K562 (cell line): ENCODE measurements at regions not wholly inside any gene's neighbourhood (a gene's known extent, or its start where the extent isn't known, plus 50 kb on each side); places are given as distances from the start of the nearest gene placed in this dataset.
A peak's percentile ranks its signal among the peaks of the same experiment; 100 is the strongest.

Source experiments
- ELF2 ChIP-seq: fragments of 250-450 bp; sonication (Bioruptor Pico); IDR thresholded peaks from 2 replicates; pipeline ENCODE4 v1.5.0; 2021; ENCODE audit warnings: mild to moderate bottlenecking
- EP300 ChIP-seq: IDR thresholded peaks from 2 replicates; pipeline ENCODE4 v1.6.1; 2012; ENCODE audit warnings: low read length, improper control_type of control experiment
- HMGN3 ChIP-seq: IDR thresholded peaks from 2 replicates; pipeline ENCODE4 v1.6.1; 2011; ENCODE audit warnings: borderline replicate concordance, low read depth, mild to moderate bottlenecking, mixed read lengths, low read length; ENCODE audit not compliant: insufficient read length; ENCODE audit errors: extremely low read depth
- SMAD3 ChIP-seq: fragments of 450-650 bp; formaldehyde crosslinking; conservative IDR thresholded peaks from 2 replicates; pipeline ENCODE4 v1.4.0; 2020; ENCODE audit warnings: mild to moderate bottlenecking
- SRSF3 ChIP-seq: fragments of 200-400 bp; formaldehyde crosslinking; IDR thresholded peaks from 2 replicates; pipeline ENCODE4 v1.6.1; 2016; ENCODE audit warnings: mild to moderate bottlenecking, low read length, moderate library complexity; ENCODE audit not compliant: insufficient read depth
- THRB ChIP-seq: fragments of 450-650 bp; formaldehyde crosslinking; conservative IDR thresholded peaks from 2 replicates; pipeline ENCODE4 v1.4.0; 2022; ENCODE audit warnings: mild to moderate bottlenecking, missing genetic modification characterization
- YY1 ChIP-seq, 3 experiments: IDR thresholded peaks; 2 replicates each; pipeline ENCODE4 v1.6.1; 2011; ENCODE audit warnings: low read length in 2 of 3, mild to moderate bottlenecking in 2 of 3, moderate library complexity in 2 of 3, borderline replicate concordance in 1 of 3, control low read depth in 1 of 3, low read depth in 1 of 3; ENCODE audit not compliant: insufficient read depth in 3 of 3, insufficient replicate concordance in 2 of 3, control insufficient read depth in 1 of 3, insufficient read length in 1 of 3; ENCODE audit errors: extremely low read depth in 1 of 3
- ZC3H8 ChIP-seq: fragments of 450-650 bp; IDR thresholded peaks from 2 replicates; pipeline ENCODE4 v1.6.1; 2017
- ZKSCAN1 ChIP-seq: fragments of 150-350 bp; IDR thresholded peaks from 2 replicates; pipeline ENCODE4 v1.6.1; 2016; ENCODE audit warnings: low read depth, low read length
- ZNF561 ChIP-seq: fragments of 450-650 bp; formaldehyde crosslinking; conservative IDR thresholded peaks from 2 replicates; pipeline ENCODE4 v1.4.0; 2020; ENCODE audit warnings: mild to moderate bottlenecking, moderate library complexity
- TF ChIP-seq, protein P1 (sequence below), 2 experiments: fragments of 450-650 bp; formaldehyde crosslinking in 1 of 2; IDR thresholded peaks; 2 replicates each; pipeline versions ENCODE4 v1.4.0 to v1.6.1; 2014 to 2020; ENCODE audit warnings: mild to moderate bottlenecking in 2 of 2, borderline replicate concordance in 1 of 2, low read depth in 1 of 2
- TF ChIP-seq, protein P2 (sequence below): fragments of 450-650 bp; IDR thresholded peaks from 2 replicates; pipeline ENCODE4 v1.6.1; 2016; ENCODE audit warnings: mild to moderate bottlenecking

- TF ChIP-seq, protein P1, sequence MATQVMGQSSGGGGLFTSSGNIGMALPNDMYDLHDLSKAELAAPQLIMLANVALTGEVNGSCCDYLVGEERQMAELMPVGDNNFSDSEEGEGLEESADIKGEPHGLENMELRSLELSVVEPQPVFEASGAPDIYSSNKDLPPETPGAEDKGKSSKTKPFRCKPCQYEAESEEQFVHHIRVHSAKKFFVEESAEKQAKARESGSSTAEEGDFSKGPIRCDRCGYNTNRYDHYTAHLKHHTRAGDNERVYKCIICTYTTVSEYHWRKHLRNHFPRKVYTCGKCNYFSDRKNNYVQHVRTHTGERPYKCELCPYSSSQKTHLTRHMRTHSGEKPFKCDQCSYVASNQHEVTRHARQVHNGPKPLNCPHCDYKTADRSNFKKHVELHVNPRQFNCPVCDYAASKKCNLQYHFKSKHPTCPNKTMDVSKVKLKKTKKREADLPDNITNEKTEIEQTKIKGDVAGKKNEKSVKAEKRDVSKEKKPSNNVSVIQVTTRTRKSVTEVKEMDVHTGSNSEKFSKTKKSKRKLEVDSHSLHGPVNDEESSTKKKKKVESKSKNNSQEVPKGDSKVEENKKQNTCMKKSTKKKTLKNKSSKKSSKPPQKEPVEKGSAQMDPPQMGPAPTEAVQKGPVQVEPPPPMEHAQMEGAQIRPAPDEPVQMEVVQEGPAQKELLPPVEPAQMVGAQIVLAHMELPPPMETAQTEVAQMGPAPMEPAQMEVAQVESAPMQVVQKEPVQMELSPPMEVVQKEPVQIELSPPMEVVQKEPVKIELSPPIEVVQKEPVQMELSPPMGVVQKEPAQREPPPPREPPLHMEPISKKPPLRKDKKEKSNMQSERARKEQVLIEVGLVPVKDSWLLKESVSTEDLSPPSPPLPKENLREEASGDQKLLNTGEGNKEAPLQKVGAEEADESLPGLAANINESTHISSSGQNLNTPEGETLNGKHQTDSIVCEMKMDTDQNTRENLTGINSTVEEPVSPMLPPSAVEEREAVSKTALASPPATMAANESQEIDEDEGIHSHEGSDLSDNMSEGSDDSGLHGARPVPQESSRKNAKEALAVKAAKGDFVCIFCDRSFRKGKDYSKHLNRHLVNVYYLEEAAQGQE (IDR thresholded peaks at IDR 0.05; ENCODE audit: borderline replicate concordance) = peak; percentile 92
- TF ChIP-seq, protein P1 (CRISPR knock-in tag; IDR thresholded peaks at IDR 0.05; ENCODE audit: low read depth) = no peak
- TF ChIP-seq SRSF3 (no peak), ELF2 (CRISPR knock-in tag) (no peak), ZC3H8 (no peak), SMAD3 (CRISPR knock-in tag) (no peak), ZNF561 (no peak), HMGN3 (no peak), ZKSCAN1 (no peak), YY1 (IDR thresholded peaks at IDR 0.05; ENCODE audit: borderline replicate concordance in 1 of 3, control insufficient read depth in 1 of 3, extremely low read depth in 1 of 3, insufficient read depth in 3 of 3, insufficient read length in 1 of 3, insufficient replicate concordance in 2 of 3, low read depth in 1 of 3, low read length in 2 of 3) (no peak), THRB (CRISPR knock-in tag) (no peak), EP300 (no peak)
- TF ChIP-seq, protein P2, sequence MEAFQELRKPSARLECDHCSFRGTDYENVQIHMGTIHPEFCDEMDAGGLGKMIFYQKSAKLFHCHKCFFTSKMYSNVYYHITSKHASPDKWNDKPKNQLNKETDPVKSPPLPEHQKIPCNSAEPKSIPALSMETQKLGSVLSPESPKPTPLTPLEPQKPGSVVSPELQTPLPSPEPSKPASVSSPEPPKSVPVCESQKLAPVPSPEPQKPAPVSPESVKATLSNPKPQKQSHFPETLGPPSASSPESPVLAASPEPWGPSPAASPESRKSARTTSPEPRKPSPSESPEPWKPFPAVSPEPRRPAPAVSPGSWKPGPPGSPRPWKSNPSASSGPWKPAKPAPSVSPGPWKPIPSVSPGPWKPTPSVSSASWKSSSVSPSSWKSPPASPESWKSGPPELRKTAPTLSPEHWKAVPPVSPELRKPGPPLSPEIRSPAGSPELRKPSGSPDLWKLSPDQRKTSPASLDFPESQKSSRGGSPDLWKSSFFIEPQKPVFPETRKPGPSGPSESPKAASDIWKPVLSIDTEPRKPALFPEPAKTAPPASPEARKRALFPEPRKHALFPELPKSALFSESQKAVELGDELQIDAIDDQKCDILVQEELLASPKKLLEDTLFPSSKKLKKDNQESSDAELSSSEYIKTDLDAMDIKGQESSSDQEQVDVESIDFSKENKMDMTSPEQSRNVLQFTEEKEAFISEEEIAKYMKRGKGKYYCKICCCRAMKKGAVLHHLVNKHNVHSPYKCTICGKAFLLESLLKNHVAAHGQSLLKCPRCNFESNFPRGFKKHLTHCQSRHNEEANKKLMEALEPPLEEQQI = no peak
These were observed 54.1 kb upstream of the FAM180A start (continued) for GRCh38 chr7:135802697-135803096.
